ENCODE measurements at regions not wholly inside any gene's neighbourhood (a gene's known extent, or its start where the extent isn't known, plus 50 kb on each side); places are given as distances from the start of the nearest gene placed in this dataset.
A peak's percentile ranks its signal among the peaks of the same experiment; 100 is the strongest.
"Not testable (repeated sequence)": the region's sequence is repeated elsewhere in the genome, so short reads cannot be mapped to it uniquely, and the experiment has no call there.

DNA sequence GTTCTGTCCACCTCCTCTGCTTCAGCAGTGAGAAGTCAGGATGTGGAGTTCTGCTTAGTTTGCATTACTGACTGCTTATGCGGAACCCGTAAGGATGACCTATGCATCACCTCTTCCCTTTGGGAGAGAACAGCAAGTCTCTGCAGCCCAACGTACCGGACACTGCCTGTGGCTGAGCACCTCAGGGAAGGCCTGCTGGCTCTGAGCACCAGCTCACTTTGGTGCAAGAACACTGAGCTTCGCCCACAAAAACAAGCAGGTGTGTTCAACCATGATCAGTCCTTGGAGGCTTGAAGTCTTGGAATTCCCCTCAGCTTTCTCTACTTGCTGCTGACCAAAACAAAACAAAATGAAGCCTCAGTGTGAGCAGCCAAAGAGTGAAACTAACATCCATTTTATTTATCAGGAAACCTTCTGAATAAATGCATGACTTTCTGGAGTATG, 52.7 kb upstream of the NCK2 start:
- DNase-seq (ENCODE audit: low read depth in 1 of 2, low spot score in 1 of 2): no peak

DNA sequence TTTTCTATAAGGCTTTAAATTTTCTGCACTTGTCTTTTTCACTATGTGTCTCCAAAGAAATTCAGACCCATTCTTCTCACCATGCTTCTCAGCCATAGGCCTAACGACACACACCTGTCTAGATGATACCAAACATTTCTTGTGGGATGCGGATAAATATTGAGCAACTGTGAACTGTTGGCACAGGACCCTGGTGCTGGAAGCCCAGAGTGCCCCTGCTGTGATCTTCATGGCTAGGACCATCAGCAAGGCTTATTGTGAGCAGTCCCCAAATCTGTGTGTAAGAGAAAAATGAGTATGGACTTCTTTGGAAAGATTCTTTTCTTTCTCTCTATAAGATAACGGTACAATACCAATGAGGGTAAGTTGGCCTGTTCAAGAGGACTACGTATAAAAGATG, 54.1 kb upstream of the NCK2 start:
- no peak for DNase-seq (ENCODE audit: low read depth in 1 of 2, low spot score in 1 of 2)

DNA sequence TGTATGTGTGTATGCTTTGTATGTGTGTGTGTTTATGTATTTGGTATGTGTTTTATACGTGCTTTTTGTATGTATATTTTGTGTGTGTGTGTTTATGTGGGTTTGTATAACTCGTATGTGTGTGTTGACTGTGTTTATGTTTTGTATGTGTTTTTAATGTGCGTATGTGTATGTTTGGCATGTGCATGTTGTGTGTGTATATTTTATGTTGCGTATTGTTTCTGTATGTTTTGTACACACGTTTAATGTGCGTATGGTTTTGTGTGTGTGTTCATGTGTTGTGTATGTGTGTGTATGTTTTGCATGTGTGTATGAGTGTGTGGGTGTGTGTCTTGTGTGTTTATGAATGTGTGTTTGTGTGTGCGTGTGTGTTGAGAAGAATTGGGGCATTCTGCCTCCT, 55.2 kb upstream of the NCK2 start:
- DNase-seq (ENCODE audit: low read depth in 1 of 2, low spot score in 1 of 2): no peak

DNA sequence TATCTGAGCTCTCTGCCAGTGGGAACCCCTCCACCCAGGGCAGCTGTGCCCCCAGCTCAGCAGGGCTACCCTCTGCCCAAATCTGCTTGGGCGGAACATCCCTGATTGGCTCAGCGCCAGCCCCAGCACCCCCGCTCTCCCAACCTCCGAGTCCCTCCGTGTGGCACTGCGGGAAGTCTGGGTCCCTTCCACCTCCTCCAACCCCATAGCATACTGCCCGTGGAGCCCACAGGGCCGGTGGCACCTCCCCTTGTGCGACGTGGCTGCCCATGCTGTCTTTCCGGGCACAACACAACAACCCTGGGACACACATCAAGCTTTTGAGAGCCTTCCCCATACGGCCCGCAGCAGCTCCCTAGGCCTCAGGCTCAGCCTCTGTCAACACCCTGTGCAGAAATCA, 55.8 kb upstream of the NCK2 start:
- no peak for DNase-seq (ENCODE audit: low read depth in 1 of 2, low spot score in 1 of 2)

DNA sequence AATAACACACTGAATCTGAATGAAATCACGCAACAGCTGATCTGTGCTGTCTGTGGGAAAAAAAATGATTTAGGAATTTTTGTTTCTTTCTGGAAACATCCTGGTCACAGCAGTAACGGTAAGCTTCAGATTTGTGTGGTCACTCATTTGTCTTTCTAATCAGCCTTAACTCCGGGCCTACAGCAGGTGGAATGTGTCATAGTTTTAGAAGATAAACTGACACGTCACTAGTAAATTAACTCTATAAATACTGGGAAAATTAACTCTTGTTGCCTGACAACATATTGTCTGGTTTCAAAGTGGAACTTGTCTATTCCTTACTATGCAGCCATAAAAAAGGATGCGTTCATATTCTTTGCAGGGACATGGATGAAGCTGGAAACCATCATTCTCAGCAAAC, 58.1 kb upstream of the NCK2 start:
- no peak for DNase-seq (ENCODE audit: low read depth in 1 of 2, low spot score in 1 of 2)

DNA sequence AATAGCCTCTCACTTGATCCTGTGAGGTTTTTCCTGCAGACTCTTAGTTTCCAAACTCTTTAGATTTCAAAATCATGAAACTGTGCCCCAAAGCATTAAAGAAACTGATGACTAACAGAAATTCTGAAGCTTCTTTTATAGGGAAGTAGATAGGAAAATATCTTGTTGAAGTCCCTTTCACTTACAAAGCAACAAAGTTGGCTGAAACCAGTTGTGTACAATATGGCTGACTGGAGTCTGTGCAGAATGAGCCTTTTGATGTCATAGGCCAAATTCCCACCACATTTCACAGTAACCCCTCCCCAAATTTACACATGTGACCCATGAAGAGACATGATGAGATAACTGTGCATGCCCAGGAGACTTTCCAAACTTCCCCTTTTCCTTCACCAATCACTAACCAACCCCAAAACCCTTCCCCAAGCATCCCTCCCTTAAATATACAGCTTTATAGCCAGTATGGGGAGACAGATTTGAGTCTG, 61.7 kb upstream of the NCK2 start:
- no peak for DNase-seq (ENCODE audit: low read depth in 1 of 2, low spot score in 1 of 2)

DNA sequence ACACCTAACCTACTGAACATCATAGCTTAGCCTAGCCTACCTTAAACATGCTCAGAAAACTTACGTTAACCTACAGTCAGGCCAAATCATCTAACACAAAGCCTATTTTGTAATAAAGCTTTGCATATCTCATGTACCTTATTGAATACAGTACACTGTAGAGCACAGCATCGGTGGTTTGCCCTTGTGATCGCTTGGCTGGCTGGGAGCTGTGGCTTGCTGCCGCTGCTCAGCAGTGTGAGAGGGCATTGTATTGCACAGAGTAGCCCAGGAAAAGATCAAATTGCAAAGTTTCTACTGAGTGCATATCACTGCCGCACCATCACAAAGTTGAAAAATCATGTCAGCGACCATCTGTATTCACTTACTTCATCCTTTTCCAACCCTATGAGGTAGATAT, 62.3 kb upstream of the NCK2 start:
- DNase-seq (ENCODE audit: low read depth in 1 of 2, low spot score in 1 of 2): no peak

DNA sequence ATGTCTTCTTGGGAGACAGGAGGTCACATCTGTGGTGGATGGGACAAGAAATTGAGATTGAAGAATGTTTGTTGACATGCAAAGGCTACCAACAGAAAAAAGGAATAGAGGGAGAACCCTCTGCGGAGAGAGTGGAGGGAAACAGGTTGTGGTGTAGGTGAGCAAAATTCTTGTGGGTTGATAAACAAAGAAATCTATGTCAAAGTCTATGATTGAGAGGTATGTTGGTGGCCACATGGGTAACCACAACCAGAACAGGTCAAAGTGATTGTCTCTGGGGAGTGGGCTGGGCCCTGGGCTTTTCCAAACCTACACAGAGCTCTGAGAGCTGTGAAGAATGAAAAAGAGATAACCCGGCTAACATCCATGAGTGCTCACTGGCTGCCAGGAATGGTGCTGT, 62.8 kb upstream of the NCK2 start:
- no peak for DNase-seq (ENCODE audit: low read depth in 1 of 2, low spot score in 1 of 2)

DNA sequence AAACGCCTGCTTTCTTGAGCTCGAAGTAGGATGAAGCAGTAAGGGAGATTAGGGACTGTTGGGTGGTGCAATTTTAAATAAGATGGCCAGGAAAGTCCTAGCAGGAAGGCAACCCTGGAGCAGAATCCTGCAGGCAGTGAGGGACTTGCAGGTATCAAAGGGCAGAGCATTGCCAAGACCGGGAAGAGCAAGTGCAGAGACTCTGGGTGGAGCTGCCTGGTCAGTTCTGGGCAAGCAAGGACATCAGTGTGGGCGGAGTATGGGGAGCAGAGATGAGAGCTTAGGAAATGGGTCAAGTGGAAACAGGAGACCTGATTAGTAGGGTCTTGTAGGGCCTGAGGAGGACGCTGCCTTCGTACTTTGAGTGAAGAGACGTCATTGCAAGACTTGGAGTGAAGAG, 64.4 kb upstream of the NCK2 start:
- no peak for DNase-seq (ENCODE audit: low read depth in 1 of 2, low spot score in 1 of 2)

DNA sequence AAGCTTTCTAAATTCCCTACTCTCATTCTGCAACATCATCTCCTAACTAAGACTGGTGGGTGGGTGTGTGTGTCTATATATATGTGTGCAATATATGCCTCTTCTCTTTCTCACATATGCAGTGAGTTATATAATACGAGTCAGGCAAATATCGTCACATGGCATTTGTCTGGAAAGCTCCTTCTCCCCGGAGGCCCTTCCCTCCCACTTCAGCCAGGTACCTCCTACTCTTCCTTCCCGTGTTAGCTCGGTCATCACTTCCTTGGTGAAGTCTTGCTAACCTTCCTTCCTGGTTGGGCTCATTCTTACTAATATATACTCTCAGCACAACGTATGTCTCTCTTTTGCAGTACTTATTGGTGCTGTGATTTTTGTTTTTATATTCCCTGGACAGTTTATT, 66.4 kb upstream of the NCK2 start:
- DNase-seq (ENCODE audit: low read depth in 1 of 2, low spot score in 1 of 2): no peak

DNA sequence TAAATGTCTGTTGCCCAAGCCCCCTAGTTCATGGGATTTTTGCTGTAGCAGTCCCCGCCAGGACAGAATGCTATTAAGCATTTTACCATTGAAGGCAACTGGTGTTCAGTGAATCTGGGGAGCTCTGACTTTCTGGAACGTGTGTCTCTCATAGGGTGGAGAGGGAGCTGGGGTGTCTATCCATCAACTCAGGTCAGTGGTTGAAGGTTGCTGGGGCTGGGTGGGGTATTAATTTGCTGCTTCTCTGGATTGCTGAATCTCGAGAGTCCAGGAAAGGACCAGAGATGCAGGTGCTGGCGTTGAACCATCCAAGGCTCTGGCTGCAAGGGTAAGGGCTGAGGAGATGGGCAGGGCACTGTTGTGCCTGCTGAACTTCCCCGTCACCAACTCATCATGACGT, 66.8 kb upstream of the NCK2 start:
- no peak for DNase-seq (ENCODE audit: low read depth in 1 of 2, low spot score in 1 of 2)

DNA sequence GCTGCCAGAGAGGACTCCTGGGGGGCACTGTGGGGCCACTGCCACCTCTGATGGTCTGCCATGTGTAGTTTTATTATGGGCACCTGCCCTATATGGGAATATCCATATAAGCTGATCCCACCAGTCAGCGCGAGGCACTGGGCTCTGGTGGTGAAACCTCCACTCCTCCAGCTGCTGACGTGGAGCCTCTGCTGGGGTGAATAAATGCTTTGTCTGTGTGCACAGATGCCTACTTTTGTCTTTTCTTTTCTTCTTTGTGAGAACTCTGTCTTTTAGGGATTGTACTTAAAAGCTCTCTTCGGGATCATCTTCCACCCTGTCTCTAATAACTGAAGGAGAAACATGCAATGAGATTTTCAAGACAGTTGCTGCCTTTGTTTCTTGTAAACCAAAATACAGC, 68.9 kb upstream of the NCK2 start:
- no peak for DNase-seq (ENCODE audit: low read depth in 1 of 2, low spot score in 1 of 2)

DNA sequence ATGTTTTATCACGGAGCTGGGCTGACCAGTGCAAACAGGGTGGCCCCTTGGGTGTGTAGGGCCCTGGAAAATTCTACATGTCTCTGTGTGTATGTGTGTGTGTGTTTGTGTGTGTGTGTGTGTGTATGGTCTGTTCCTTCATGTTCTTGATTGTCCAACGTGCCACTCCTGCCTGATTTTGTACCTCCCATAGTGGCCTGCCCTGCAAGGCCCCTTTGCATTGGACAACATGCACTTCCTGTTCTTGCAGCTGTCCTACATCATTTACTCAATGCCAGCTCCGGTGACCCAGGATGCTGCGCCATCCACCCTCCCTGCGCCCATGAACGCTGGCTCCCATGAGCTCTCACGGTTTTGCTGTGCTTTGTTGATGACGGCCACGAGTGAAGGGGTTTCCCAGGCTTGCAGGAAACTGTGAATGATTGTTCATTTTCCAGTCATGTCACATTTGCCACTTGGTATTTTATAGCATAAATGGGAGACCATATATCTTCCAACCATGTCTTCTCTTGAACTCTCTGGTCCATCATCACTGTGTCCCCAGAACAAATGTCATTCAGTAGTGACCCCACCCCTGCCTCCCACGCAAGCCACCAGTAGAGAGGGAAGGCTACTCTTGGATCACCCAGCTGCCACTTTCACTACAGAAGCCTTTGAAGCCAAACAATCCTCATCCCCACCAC, 69.7 kb upstream of the NCK2 start:
- DNase-seq (ENCODE audit: low read depth in 1 of 2, low spot score in 1 of 2): peak in 1 of 2 donors; percentile 23

DNA sequence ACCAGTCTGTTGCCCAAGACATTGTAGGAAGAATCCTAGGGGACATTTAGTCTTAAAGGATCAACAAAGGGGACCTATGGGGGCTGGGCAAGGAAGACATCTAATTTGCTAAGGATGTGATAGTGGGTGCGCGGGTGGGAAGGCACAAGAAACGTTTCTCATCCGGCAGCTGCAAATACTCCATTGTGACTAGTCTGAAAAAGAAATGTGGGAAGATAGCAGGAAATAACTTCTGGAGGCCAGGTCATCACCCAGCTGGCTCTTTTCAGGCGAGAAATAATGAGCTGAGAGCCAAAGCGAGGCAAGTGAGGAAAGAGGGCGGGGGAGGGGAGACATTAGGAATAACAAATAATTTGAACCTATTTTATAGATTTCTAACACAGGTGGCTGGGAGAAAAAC, 70.3 kb upstream of the NCK2 start:
- no peak for DNase-seq (ENCODE audit: low read depth in 1 of 2, low spot score in 1 of 2)

DNA sequence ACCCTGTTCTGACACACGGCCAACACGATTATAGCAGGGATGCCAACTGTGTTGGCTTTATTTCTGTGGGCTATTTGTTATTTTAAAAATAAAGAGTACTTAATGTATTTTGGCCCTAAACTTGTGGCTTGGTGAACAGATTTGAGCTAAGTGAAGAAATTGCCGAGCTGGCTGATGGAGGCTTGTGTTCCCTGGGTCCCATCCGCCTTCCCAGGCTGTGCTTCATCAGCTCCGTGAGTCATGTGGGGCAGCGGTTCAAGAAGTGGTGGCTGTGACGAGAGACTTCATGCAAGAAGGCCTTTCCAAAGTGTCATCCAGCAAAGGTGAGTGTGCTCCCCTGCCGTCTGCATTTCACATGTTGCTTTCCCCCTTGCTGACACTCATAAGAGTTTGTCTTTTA, 73.6 kb upstream of the NCK2 start:
- DNase-seq (ENCODE audit: low read depth in 1 of 2, low spot score in 1 of 2): no peak

DNA sequence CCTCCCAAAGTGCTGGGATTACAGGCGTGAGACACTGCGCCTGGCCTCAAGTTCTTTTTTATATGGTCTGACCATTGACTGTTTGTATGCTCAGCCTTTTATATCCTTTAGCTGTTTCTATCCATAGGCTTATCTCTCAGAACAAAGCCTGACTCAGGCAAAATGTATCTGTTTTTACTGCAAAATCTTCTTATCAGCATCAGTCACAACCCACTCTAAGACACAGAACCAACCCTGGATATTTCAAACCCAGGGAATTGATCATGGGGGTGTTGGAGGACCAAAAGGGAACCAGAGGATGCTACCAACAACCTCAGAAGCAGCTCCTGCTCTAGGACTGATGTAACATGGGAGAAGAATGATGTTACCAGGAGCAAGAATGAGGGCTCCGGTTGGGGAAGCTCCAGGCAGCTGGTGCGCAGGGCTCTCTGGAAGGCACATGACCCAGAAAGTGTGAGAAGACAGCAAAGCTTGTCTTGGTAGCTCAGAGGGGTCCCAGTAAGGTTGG, 75.3 kb upstream of the NCK2 start:
- DNase-seq (ENCODE audit: low read depth in 1 of 2, low spot score in 1 of 2): no peak

DNA sequence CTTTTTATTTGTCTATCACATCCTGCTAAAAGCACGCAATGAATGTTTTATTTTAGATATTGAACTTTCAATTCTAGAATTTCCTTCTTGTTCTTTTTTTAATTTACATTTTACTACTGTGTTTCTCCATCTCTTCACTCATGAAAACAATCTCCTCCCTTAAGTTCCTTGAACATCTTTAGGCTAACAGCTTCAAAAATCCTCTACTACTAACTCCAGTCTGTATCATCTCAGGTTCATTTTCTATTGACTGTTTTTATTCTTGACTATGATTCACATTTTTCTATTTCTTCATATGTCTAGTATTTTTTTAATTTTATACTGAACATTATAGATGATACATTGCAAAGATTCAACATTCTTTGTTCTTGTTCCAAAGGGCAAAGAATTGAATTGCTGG, 79.2 kb upstream of the NCK2 start:
- DNase-seq (ENCODE audit: low read depth in 1 of 2, low spot score in 1 of 2): no peak

DNA sequence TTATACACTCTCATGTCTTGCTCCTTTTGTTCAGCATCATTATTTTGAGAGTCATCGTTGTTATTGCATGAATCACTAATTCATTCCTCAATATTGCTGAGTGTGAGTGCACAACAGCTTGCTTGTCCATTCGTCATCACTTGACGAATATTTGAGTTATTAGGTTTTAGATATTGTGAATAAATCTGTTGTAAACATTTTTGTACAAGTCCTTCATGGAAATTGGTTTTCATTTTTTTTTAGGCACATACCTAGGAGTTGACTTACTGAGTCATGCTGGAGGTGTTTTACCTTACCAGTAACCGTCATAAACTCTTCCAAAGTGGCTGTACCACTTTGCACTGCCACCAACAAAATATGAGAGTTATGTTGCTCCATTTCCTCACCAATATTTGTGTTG, 84.2 kb upstream of the NCK2 start:
- DNase-seq (ENCODE audit: low read depth in 1 of 2, low spot score in 1 of 2): no peak

DNA sequence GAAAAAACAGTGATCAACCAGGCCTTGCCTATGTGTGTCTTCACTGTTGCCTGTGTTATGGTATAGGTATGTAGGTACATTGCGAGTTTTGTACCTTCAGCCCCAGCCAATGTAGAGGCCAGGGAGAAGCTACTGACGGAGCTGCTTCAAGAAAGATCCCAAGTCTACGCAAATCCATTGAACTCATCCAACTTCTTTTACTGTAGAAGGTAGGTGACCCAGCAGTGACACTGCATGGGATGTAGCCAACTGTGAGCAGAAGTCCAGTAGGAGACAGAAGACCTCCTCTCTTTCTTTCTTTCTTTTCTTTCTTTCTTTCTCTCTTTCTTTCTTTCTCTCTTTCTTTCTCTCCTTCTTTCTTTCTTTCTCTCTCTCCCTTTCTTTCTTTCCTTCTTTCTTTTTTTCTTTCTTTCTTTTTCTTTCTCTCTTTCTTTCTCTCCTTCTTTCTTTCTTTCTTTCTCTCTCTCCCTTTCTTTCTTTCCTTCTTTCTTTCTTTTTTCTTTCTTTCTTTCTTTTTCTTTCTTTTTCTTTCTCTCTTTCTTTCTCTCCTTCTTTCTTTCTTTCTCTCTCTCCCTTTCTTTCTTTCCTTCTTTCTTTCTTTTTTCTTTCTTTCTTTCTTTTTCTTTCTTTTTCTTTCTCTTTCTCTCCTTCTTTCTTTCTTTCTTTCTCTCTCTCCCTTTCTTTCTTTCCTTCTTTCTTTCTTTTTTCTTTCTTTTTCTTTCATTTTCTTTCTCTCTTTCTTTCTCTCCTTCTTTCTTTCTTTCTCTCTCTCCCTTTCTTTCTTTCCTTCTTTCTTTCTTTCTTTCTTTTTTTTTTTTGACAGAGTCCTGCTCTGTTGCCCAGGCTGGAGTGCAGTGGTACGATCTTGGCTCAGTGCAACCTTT, 88.7 kb upstream of the NCK2 start:
- DNase-seq (ENCODE audit: low read depth in 1 of 2, low spot score in 1 of 2): not testable (repeated sequence)

DNA sequence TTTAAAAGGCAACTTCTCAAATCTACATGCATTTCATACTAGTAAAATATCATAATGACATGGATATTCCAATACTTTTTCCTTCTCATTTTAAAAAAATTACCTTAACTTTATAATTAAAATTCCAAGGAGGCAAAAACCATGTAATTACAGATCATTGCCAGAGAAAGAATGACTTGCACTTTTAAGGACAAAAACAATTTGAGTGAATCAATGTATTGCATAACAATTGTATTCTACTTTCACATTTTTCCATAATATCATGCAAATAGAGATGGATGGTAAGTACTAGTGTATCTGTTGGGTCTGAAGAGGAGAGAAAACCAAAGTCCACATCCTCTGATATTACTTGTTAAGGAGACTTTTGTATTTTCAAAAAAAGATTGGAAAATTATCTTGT, 89.5 kb upstream of the NCK2 start:
- no peak for DNase-seq (ENCODE audit: low read depth in 1 of 2, low spot score in 1 of 2)

DNA sequence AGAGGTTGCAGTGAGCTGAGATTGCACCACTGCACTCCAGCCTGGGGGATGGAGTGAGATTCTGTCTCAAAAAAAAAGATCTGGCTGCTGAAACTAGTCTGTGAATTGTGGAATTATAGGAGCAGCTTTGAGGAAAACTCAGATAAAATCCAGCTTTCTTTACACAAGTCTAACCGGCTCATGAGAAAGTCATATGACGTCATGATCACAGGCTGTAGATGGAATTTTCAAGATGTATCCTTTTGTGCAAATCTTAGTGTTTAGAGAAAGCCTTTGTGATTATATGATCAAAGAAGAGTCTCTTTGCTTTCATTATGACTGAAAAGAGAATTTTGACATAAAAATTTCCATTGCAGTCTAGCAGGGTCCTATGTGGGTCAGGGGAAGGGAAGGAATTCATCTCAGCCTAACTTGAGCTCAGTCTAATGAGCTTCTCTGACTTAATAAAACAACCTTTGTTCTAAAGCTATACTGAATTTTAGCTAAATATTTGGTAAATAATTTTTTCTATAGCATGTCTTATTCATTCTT, 90.2 kb upstream of the NCK2 start:
- no peak for DNase-seq (ENCODE audit: low read depth in 1 of 2, low spot score in 1 of 2)

DNA sequence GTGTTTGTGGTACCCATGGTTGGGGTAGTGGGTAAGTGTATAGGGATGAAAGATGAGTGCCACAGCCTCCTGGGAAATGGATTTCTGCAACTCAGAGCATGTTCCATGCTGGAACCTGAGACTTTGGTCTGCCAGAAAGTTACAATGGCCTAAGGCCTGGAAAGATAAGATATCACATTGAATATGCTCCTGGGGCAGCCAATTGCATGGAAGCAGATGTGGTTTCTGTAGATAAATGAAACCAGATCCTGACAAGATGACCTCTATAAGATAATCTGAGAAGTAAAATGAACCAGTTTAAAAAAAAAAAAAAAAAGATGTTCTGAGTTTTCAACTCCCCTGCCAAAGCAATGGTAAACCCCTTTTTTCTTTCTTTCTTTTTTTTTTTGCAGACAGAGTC, 91.4 kb upstream of the NCK2 start:
- DNase-seq (ENCODE audit: low read depth in 1 of 2, low spot score in 1 of 2): no peak

All from activated CD4-positive, alpha-beta T cell treated with anti-CD3 and anti-CD28 coated beads, Interleukin-2, amount 50 U/mL, for 24 hours (primary cell).